GM21786 (cell line): ENCODE measurements at regions not wholly inside any gene's neighbourhood (a gene's known extent, or its start where the extent isn't known, plus 50 kb on each side); places are given as distances from the start of the nearest gene placed in this dataset.
A peak's percentile ranks its signal among the peaks of the same experiment; 100 is the strongest.

Experiments used
- ATAC-seq: cut with Tn5 transposase; IDR thresholded peaks from one replicate; pipeline ENCODE4 v1.9.1; 2021; ENCODE audit not compliant: unreplicated experiment

DNA sequence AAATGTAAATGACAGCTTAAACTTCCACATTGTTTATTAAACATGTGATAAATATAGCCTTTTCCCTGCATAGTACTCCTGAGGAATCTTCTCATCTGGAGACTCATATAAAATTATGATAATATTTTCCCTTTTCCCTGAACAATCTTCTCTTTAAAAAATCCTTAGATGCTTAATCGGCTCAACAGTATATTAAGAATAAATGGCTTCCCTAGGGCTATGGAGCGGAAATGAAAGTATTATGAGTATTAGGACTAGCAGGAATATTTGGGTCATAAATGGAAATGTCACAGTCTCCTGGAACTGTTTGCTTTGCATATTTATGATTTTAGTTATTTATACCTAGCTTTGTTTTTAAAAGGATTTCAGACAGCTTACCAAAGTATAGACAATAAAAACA is 200.7 kb upstream of the PDE5A start:
- no peak for ATAC-seq

DNA sequence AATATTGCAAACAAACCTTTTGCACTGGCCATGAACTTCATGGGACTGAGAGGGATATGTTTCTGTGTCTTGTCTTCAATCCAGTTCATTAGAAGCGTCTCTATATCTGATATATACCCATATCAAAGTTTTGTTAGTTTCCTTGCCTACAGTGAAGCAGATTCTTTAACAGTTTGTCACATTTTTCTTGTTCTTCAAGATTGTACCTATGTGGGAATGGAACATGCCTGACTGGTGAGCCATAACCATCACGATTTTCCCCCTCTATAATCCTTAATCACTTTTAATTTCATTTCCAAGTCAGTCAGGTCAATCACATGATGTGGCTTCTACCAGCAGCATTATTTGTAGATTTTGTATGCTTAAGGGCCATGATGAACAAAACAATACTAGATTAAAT is 197.1 kb upstream of the PDE5A start:
- ATAC-seq, result no peak

DNA sequence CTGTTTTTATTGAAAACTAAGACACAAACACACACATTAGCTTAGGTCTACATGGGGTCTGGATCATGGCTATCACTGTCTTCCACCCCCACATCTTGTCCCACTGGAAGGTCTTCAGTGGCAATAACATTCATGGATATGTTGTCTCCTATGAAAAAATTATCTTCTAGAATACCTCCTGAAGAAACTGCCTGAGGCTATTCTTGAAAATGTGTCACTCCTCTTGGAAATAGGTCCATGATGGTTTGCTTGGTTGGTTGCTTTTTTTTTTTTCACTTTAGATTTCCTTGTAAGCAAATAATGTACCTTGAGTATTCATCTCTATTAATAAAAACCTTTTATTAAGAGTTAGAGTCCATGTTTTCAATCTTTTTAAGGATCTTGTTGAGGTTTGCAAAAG is 195.3 kb upstream of the PDE5A start:
- no peak for ATAC-seq

DNA sequence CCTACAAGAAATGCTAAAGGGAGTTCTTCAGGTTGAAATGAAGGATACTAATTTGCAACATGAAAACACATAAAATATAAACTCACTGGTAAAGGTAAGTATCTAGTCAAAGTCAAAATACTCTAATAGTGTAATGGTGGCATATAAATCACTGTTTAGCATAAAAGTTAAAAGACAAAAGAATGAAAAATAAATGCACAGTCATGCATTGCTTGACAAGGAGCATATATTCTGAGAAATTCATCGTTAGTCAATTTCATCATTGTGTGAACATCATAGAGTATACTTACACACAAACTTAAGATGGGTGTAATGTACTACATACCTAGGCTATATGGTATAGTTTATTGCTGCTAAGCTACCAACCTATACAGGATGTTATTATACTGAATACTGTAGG is 194.4 kb upstream of the PDE5A start:
- ATAC-seq, result no peak

DNA sequence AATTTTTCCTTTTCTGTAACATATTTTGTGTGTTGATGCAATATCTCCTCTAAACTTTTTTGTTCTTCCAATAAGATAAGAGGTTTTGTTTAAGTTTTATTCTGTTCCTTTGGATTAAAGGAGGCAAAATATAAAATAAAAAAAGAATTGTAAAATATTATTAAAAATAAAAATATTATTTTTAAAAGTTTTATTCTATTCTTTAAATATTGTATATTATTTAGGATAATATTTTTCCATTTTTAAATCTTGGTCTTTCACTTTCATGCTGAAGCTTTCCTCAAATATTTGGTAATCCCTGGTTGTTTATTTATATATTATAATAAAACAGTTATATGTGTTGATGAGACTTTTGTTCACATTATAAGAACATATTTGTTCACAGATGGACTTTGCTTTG is 187.9 kb upstream of the PDE5A start:
- ATAC-seq, result no peak

DNA sequence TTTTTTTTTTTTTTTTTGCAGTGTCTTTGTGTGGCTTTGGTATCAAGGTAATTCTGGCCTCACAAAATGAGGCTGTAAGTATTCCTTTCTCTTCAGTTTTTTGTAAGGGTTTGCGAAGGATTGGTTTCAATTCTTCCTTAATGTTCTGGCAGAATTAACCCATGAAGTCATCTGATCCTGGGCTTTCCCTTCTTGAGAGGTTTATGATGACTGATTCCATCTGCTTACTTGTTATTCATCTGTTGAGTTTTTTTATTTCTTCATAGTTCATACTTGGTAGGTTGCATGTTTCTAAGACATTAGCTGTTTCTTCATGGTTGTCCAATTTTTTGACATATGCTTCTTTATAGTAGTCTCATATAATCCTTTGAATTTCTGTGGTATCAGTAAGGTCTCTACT is 181.4 kb upstream of the PDE5A start:
- no peak for ATAC-seq

DNA sequence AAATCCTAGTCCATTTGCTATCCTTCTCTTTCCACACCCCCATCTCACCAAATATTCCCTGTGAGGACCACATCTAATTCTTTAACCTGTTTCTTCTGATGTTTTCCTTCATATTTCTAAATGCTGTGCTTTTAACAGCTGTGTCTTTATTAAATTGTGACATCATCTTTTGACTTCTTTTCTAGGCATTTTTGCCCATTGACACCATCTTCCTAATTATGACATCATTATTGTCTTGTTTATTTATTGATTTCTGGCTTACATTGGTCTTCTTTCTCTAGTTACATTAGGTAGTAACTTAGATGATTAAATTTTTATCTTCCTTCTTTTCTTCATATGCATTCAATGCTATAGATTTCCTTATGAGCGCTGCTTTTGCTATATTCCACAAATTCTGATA is 175.8 kb upstream of the PDE5A start:
- ATAC-seq, result no peak

DNA sequence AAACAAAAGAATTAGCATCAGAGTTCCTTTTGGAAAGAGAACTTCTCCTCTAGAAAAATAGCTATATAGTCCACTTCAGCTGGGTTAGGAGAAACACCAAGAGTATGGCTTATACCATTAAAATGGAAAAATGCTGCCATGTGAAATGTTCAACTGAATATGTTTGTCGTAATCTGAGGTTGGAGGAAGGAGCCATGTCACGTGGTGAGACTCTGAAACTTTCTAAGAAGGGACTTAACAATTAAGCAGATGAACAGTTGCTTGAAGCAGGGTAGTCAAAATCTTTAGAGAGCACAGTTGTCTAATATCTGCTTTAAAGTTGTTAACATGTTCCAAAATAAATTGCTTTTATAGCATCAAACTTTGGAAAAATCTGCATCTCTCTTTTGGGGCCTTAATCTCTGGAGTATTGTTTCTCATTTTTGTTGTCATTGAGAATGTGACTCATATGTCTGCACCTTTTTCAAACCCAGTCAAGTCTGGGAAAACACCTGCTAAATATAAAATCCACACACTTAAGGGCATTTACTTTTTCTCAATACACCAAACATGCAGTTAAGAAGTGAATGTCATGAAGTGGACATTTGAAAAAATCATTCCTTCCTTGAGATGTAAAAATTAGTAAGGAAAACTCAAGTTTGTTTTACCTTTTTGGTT is 168.8 kb upstream of the PDE5A start:
- ATAC-seq, result peak; percentile 51

DNA sequence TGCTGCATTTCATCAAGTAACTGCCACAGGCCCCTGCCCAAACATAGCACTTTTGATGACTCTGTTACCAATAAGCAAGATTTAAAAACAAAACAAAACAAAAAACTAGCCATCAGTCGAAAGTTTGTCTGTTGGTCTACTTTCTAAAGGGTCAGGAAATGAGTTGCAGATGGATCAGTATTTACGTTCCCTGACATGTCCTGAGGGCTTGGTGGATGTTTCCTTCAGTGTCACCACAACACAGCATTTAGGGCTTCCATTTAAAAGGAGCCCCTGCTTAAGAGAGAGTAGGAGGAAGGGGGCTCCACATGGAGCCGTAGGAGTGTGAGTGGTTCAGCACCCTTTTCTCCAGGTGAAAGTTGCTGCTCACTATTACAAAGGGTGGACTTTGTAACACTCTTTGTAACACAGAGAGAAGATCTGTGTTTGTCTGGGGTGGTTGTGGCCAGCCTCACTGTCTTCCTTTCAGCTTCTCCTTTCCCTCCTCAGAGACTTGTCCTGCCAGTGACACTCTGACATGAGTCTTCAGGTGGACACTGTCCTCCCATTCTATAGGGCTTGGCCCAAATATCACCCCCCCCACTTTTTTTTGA is 167.5 kb upstream of the PDE5A start:
- no peak for ATAC-seq

DNA sequence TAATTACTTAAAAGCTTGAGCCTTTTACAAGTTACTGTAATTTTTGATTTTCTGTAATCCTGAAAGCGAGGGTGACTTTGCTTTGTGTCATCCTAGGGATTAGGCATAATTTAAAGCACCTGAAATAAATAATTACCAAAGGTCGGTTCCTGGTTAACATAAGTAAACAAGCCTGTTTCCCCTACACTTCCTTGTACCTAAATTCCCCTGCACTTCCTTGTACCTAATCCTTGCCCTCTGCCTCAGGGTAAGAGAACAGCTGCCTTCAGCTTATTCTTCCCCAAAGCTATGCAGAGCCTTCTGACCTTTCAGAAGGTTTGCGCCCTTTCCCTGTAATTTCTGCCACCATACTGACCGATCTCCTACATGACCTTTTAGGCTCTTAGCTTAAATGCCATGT is 166.1 kb upstream of the PDE5A start:
- no peak for ATAC-seq

DNA sequence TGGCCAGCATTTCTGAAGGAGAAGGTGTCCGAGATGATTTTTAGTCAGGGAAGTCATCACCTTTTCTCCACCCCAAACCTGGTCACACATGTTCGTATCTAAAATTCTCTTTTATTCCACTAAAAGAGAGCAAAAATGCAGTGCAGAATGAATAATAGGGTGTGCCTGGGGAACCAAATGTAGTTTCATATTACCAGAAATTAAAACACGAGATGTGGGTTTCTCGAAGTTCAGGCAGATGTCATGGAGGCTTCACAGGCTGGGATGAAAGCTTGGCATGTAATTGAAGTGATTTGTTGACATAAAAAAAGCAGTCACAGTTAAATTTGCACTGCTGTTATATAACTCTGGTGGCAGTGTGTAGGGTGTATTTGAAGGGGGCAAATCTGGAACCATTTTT is 165.5 kb upstream of the PDE5A start:
- no peak for ATAC-seq

DNA sequence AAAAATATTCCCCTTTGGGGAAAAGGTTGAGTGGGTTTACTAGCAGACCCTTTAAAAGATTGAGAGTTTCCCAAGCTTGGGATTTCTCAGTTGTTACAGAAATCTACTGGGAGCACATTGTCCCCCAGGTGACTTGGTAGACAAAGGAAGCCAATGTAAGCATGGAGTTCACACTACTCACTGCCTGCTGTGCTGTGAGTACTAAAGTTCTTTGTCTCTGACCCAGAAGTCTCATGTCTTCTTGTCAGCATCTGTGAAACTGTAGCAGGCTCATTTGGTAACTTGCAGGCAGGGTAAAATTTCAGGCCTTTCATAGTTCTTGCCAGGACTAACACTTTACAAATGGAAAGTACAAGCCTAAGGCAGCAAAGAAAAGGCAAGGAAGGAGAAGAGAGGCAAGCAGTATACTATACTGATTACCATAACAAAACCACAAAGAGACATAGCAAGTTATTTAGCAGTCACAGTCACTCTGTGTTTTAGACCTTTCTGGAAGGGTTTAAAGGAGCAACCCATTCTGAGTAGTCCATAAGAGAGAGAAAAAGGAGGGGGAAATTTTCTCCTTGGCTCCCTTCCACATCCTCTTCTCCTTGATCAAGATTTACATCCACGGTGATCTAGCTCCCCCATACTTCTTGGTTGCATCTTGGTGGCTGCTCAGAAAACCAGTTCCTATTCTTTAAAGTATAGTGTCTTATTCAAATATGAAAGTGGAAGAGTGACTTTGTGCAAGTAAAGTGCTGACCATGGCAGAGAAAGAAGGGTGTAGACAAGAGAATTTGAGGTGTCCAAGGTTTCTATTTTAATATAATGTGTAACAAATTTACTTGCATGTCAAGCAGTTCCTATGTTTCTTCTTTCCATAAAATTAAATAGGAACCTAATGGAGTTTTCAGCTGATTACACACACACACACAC is 160.0 kb upstream of the PDE5A start:
- ATAC-seq, result no peak

DNA sequence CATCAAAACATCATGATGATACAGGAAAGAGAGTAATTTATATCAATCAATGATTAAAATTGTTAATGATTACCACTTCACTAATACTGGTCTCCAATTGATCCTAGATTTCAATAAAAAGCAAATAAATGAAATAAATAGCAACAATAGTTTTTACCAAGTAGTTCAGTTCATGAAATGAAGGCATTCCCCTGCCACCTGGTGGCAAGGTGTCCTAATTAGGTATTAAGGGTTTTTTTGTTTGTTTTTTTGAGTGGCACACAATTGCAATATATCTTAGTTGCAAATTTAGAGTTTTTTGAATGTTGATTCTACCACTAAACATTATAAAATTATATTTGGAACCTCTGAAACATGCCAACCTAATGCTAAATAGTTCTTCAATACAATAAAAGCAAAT is 157.4 kb upstream of the PDE5A start:
- no peak for ATAC-seq

DNA sequence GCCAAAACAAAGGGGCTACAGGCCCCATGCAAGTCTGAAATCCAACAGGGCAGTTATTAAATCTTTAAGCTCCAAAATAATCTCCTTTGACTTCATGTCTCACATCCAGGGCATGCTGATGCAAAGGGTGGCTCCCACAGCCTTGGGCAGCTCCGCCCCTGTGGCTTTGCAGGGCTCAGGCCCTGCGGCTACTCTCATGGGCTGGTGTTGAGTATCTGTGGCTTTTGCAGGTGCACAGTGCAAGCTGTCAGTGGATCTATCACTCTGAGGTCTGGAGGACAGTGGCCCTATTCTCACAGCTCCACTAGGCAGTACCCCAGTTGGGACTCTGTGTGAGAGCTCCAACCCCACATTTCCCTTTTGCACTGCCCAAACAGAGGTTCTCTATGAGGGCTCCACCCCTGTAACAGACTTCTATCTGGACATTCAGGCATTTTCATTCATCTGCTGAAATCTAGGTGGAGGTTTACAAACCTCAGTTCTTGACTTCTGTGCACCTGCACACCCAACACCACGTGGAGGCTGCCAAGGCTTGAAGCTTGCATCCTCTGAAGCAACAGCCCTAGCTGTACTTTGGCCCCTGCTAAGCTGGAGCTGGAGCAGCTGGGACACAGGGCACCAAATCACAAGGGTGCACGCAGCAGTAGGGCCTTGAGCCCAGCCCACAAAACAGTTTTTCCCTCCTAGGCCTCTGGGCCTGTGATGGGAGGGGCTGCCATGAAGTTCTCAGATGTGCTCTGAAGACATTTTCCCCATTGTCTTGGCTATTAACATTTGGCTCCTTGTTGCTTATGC is 154.8 kb upstream of the PDE5A start:
- ATAC-seq, result no peak

DNA sequence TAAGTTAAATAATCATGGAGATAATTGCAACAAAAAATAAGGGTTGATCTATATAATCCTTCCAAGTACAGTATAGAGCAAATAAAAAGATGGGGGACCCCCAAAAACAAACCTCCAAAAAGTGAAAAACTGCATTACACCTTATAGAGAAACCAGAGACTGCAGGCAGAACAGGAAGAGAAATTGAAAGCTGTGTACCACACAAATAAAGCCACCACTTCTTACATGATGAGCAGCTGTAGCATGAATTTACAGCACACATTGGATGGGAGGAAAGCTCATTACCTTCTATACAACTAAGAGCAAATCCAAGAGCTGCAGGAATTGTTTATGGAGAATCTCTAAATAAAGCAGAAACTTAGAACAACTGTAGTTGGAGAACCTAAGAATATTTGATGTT is 152.4 kb upstream of the PDE5A start:
- ATAC-seq, result no peak

DNA sequence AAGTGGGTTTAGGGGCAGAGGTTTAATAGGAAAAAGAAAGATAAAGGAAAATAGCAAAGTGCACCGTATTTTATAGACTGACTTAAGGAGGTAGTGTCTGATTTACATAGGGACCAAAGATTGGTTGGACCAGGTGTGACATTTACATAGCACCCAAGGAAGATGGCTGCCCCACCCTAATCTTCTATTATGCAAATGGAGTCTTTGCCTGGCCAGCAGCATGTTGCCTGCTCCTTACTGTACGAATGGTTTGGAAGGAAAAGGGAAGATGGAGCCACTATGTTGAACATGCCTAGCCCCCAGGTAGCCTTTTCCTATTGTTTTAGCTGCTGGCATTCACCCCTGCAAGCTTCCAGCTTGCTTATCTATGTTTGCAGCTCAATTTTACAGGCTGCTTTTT is 146.2 kb upstream of the PDE5A start:
- ATAC-seq, result no peak

DNA sequence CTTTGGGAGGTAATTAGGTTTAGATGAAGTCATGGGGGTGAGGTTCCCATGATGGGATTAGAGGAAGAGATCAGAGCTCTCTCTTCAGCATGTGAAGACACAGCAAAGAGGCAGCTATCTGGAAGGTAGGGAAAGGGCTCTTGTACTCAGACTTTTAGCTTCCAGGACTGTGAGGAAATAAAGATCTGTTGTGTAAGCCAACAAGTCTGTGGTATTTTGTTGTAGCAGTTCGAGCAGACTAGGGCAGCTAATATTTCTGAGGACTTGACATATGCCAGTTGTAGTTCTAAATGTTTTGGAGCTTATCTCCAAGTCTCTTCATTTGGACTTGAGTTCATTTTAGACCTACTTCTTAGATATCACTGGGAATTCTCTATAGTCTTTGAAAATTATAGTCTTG is 137.3 kb upstream of the PDE5A start:
- ATAC-seq, result no peak

DNA sequence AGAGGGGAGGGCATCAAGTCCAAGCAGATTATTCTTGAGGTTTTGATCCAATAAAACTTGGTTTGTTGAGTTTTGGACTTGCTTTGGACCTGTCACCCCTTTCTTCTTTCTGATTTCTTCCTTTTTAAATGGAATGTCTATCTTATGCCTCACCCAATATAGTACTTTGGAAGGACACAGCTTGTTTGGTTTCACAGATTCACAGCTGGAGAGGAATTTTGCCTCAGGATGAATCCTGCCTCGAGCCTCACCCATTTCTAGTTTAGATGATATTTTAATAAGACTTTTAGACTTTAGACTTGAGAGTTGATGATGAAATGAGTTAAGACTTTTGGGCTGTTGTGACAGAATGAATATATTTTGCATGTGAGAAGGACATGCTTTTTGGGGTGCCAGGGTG is 136.9 kb upstream of the PDE5A start:
- ATAC-seq, result no peak

DNA sequence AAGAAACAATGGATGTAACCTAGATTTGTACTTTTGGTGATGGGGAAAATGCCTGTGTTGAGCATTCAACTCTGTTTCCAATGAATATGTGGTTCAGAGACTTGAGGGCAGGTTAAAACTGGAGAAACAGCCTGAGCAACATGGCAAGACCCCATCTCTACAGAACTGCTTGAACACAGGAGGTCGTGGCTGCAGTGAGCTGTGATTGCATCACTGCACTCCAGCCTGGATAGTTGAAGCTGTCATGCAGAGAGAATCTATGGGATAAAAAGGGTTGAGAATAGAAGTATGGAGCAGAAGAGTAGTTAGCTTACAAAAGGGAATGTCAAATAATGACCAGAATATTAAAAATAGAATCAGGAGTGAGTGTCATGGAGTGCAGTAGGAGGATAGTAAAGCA is 134.8 kb upstream of the PDE5A start:
- ATAC-seq, result no peak

DNA sequence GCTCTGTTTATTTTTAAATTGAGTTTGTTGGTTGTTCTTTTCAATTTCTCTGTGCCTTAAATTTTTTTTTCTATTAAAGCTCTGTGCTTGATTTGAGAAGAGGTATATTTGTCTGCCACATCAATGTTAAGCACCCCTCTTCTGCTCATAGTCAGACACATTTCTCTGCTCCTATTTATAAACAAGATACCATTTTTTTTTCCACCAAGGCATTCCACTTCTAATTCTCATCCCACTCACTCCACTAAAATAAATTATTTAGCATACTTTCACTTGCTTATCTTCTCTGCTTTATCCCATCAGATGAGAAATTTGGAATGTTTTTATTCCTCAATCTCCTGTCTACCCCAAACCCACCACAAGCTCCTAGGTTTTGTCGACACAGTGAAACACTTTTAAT is 127.0 kb upstream of the PDE5A start:
- ATAC-seq, result no peak

DNA sequence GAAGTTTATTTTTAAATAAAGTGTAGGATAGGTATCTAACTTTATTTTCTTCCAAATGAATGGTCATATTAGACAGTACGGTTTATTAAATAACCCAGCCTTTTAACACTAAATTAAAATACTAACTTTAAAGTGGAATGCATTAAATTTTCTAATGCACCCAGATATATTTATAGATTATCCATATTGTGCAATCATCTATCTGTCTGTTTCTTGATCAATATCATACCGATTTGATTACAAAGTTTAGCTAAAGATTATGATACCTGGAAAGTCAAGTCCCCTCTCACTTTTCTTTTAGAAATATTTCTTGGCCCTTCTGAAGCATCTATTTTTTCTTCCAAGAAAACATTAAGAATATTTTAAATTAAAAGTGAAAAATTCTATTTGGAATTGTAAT is 124.3 kb upstream of the PDE5A start:
- no peak for ATAC-seq

DNA sequence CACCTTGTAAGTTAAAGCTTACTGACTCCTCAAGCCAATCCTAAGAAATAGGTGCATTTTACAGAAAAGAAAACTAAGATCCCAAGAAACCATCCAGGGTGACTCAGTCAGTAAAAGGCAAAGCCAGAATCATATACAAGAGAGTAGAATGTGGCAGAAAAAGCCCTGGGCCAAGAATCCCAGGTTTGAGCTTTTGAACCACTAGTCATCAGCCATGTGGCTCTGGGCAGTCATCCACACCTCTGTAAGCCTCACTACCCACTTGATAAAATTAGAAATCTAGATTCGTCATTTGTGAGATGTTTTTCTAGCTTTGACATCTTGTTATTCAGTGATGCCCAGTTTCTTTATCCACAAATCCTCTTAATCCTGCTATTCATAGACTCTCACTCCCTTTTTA is 122.2 kb upstream of the PDE5A start:
- ATAC-seq, result no peak
